AG04449 (cell line): ENCODE measurements at regions not wholly inside any gene's neighbourhood (a gene's known extent, or its start where the extent isn't known, plus 50 kb on each side); places are given as distances from the start of the nearest gene placed in this dataset.

Source experiments
- CTCF ChIA-PET: fragments of 350-600 bp; formaldehyde crosslinking; extraction: SDS; loops from one replicate; lab custom pipeline; 2021; ENCODE audit warnings: antibody characterized with exemption; lab: Yijun Ruan, JAX
- POLR2A ChIA-PET: fragments of 400-600, 350-600 bp; formaldehyde crosslinking; extraction: SDS; loops from one replicate; lab custom pipeline; 2020; ENCODE audit warnings: antibody characterized with exemption, inconsistent platforms; lab: Yijun Ruan, JAX
- DNase-seq: peaks from one replicate; pipeline ENCODE4 v3.0.0-alpha.2; 2010; ENCODE audit warnings: low read depth, low spot score
- H3K4me3 ChIP-seq: 2 replicates; pipeline ENCODE4 v1.5.1; 2011; ENCODE audit warnings: low read depth, mild to moderate bottlenecking, control low read depth, low read length
- TF ChIP-seq, protein P1 (sequence below): IDR thresholded peaks from one replicate; pipeline ENCODE4 v1.5.1; 2011; ENCODE audit warnings: mild to moderate bottlenecking, moderate library complexity, low read length, control low read depth, inconsistent platforms; ENCODE audit not compliant: insufficient read depth; ENCODE audit errors: missing control alignments

DNA sequence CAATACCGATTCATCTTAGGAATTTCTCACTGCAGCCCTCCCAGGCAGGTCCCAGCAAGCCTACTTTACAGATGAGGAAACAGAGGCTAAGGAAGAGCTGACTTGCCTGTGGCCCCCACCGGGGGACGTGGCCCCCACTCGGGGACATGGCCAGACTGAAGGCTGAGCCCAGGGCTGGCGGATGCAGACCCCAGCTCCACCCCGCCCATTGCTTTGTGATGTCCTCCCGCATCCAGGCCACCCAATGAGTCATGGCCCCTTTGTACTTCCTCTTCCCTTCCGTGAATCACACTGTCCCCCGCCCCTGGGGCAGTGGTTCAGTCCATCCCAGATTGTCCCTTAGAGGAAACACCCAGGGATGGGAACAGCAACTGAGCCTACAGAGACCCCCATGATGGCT is 116.0 kb upstream of the ANO1 start:
- ChIA-PET POLR2A (interaction anchor here (0.6 kb wide), 1 partner anchor 8 kb away, joined by 3 read pairs; no protein-coding TSS in a partner anchor), CTCF (no interaction called here)
- no peak for DNase-seq

DNA sequence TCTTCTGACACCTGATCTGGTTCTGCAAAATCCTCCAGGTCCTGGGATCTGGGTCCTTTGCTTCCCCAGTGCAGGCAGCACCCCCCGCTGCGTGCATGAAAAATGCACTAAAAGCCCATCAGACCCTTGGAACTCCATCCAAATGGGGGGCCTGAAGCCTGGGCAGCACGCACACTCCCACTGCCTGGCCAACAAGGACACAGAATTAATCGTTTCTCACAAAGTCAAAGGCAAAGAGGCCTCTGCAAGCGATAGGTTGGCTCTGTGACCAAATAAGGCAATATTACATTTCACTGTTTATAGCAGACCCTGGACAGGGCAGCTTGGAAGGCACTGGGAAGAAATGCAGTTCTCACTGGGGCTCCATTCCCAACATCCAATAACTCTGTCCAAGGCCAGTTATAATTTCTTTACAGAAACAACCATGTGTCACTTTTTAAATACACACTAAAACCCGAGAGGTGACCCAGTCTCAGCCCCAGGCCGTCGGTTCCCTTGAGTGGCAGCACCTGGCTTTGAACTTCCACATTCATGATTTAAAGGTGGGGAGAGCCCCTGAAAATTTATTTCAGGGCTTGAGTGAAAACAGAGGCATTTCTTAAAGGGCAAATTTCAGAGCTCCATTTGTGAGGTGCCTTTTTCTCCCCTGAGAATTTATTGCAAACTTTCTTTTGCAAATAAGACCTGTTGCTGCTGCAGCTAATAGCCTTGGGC is 114.4 kb upstream of the ANO1 start:
- ChIA-PET CTCF (interaction anchor here (0.8 kb wide), 1 partner anchor 11 kb away, joined by 3 read pairs; no protein-coding TSS in a partner anchor), POLR2A (no interaction called here)
- TF ChIP-seq, protein P1, sequence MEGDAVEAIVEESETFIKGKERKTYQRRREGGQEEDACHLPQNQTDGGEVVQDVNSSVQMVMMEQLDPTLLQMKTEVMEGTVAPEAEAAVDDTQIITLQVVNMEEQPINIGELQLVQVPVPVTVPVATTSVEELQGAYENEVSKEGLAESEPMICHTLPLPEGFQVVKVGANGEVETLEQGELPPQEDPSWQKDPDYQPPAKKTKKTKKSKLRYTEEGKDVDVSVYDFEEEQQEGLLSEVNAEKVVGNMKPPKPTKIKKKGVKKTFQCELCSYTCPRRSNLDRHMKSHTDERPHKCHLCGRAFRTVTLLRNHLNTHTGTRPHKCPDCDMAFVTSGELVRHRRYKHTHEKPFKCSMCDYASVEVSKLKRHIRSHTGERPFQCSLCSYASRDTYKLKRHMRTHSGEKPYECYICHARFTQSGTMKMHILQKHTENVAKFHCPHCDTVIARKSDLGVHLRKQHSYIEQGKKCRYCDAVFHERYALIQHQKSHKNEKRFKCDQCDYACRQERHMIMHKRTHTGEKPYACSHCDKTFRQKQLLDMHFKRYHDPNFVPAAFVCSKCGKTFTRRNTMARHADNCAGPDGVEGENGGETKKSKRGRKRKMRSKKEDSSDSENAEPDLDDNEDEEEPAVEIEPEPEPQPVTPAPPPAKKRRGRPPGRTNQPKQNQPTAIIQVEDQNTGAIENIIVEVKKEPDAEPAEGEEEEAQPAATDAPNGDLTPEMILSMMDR: no peak
- DNase-seq: no peak
- H3K4me3 ChIP-seq: no peak overlapping the region

More for the DNA sequence above, 116.0 kb upstream of the ANO1 start:
- TF ChIP-seq, protein P1: no peak
- no peak overlapping the region for H3K4me3 ChIP-seq

DNA sequence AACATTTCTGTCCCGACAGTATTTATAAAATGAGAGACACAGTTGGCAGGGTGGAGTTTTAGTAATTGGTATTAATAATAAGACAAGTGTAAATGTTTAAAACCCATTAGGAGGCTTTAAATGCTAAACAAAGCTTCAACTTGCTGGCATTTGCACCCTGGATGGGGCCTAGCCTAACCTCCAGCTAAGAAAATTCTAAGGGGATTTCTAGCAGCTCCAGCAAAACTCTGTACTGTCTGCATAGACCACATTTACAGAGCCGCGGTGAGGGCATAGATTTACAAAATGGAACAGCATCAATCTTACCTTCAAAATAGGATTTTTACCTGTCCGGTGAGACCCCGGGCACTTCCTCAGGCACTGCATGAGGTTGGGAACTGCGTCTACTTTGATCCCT is 113.9 kb upstream of the ANO1 start:
- TF ChIP-seq, protein P1: no peak
- ChIA-PET CTCF (interaction anchor here (0.8 kb wide), 1 partner anchor 11 kb away, joined by 3 read pairs; no protein-coding TSS in a partner anchor), POLR2A (no interaction called here)
- H3K4me3 ChIP-seq: no peak overlapping the region
- no peak for DNase-seq

DNA sequence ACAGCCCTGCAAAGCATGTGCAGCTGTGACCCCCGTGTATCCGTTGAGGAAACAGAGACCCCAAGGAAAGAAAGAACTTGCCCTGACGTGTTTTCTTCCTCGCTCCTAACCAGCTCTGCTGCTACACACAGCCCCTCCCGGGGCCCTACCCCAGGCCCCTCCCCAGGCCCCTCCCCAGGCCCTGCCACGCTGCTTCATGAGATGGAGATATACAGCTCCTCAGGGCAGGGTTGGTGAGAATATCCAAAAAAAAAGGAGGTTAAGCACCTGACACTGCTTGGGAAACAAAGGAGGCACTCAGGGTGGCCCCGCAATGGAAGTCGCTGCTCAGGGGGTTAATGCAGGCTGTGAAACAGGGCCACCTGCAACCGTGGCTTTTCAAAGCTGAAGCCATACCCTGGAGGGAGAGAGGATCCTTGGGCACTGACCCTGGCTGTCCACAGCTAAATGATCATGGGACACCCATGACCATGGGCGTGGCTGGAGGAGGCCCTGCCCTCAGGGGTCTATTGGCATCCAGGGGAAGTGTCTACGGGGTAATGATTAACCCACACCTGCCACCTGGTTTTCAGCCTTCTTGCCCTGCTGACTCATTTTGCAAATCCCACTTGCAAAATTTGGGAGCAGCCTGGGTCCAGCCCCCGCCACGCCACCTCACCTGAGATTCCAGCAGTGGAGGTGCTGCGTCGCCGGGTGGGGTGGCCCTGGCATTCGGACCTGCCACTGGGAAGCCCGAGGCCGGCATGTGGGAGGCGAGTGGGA is 112.1 kb upstream of the ANO1 start:
- ChIA-PET CTCF (no interaction called here), POLR2A (no interaction called here)
- DNase-seq: no peak

DNA sequence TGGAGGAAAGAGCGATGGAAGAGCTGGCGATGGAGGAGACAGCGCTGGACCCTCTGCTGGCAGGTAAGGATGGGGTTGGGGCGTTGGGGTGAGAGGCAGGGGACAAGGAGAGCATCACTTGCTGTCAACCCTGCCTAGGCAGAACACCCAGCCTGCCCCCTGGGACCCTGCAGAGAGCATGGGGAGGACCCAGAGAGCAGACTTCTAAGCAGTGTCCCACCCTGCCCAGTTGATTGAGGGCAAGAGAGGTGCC is 111.6 kb upstream of the ANO1 start:
- no peak overlapping the region for H3K4me3 ChIP-seq
- POLR2A ChIA-PET: no interaction called here
- TF ChIP-seq, protein P1: no peak
- CTCF ChIA-PET: no interaction called here
- DNase-seq: no peak

More for the DNA sequence above, 112.1 kb upstream of the ANO1 start:
- TF ChIP-seq, protein P1: no peak
- no peak overlapping the region for H3K4me3 ChIP-seq

DNA sequence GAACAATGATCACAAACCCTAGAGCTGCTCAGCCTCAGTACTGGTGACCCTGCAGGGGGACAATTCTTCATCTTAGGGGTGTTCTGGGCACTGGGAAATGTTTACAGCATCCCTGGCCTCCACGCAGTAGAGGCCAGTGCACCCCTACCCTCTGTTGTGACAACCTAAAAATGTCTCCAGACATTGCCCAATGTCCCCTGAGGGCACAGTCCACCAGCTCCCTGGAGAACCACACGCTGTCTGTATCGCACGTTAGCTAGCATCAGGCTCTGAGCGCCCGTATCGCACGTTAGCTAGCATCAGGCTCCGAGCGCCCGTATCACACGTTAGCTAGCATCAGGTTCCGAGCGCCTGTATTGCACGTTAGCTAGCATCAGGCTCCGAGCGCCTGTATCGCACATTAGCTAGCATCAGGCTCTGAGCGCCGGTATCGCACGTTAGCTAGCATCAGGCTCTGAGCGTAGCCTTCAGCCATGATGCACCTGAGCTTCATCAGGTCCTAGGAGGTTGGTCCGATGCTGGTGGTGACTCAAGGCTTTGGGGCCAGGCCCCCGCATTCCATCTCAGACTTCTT is 111.1 kb upstream of the ANO1 start:
- ChIA-PET POLR2A (no interaction called here), CTCF (no interaction called here)
- TF ChIP-seq, protein P1: no peak

More for the DNA sequence above, 111.1 kb upstream of the ANO1 start:
- no peak for DNase-seq
- no peak overlapping the region for H3K4me3 ChIP-seq
